ENCODE measurements at regions not wholly inside any gene's neighbourhood (a gene's known extent, or its start where the extent isn't known, plus 50 kb on each side); places are given as distances from the start of the nearest gene placed in this dataset.

GRCh38 chr6:164022632-164023031 lies 608.1 kb downstream of the QKI start:
- Histone ChIP-seq H3K4me3 (ENCODE audit: low read length) (no peak overlapping the region), H3K9me3 (ENCODE audit: low read length) (no peaks in the 10 kb centered on the region), H2AFZ (ENCODE audit: low read depth, low read length) (no peak overlapping the region), H3K27me3 (ENCODE audit: insufficient read depth, low read depth, low read length) (no peaks in the 10 kb centered on the region), H3K9me2 (ENCODE audit: insufficient read depth, low read length) (no peaks in the 10 kb centered on the region), H3K36me3 (ENCODE audit: insufficient read depth, low read length) (no peaks in the 10 kb centered on the region), H3F3A (ENCODE audit: insufficient read depth, low read length, poor library complexity, severe bottlenecking) (no peaks in the 10 kb centered on the region), H3K4me2 (ENCODE audit: low read length) (no peak overlapping the region), H3K9ac (ENCODE audit: low read length) (no peak overlapping the region), H4K20me1 (ENCODE audit: insufficient read depth) (no peaks in the 10 kb centered on the region), H3K79me2 (replicated peaks; ENCODE audit: insufficient read depth, low read length) (no peaks in the 10 kb centered on the region), H3K27ac (ENCODE audit: low read length) (no peak overlapping the region)
- no peak for TF ChIP-seq CTCF (IDR thresholded peaks at IDR 0.05; ENCODE audit: poor library complexity, severe bottlenecking)
- TF ChIP-seq EZH2 (IDR thresholded peaks at IDR 0.05; ENCODE audit: borderline replicate concordance, insufficient read depth, low read length, poor library complexity, severe bottlenecking), result no peak
- no peak for TF ChIP-seq RAD21 (conservative IDR thresholded peaks at IDR 0.05)
- no peak for TF ChIP-seq POLR2AphosphoS5 (IDR thresholded peaks at IDR 0.05)
- TF ChIP-seq TAF1 (IDR thresholded peaks at IDR 0.05; ENCODE audit: low read depth), result no peak
- TF ChIP-seq REST (IDR thresholded peaks at IDR 0.05; ENCODE audit: borderline replicate concordance), result no peak
- no peak for TF ChIP-seq EP300 (conservative IDR thresholded peaks at IDR 0.05; ENCODE audit: poor library complexity, severe bottlenecking)
- TF ChIP-seq MXI1 (conservative IDR thresholded peaks at IDR 0.05; ENCODE audit: poor library complexity, severe bottlenecking), result no peak
- no peak for TF ChIP-seq SMC3 (conservative IDR thresholded peaks at IDR 0.05; ENCODE audit: poor library complexity)

DNA sequence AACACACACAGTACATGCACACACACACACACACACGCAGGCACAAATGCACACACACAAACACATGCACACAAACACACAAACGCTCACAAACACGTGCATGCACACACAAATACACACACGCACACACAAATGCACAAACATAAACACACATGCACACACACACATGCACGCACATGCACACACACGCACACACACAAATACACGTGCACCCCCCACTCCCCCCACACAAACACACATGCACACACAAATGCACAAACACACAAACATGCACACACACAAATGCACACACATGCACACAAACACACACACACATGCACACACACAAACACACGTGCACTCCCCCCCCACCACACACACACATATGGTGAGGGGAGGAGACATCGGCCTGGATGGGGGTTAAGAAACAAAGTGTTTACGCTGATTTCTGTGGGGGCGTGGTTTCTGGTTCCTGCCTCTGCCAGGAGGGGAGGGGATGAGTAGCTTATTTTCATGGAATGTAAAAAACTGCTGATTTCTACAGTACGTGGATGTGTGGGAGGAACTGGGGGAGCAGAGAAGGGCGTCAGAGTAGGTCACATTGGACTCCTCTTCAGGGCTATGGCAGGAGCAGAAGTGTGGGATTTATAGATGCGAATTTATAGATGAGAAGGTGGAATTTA lies 607.2 kb downstream of the QKI start:
- Histone ChIP-seq H3K9me3 (ENCODE audit: low read length) (no peaks in the 10 kb centered on the region), H3K9ac (ENCODE audit: low read length) (no peak overlapping the region)

More for the DNA sequence above, 607.2 kb downstream of the QKI start:
- H3K27ac ChIP-seq (ENCODE audit: low read length), result no peak overlapping the region
- no peaks in the 10 kb centered on the region for H4K20me1 ChIP-seq (ENCODE audit: insufficient read depth)
- H3K9me2 ChIP-seq (ENCODE audit: insufficient read depth, low read length), result no peaks in the 10 kb centered on the region
- no peaks in the 10 kb centered on the region for H3K79me2 ChIP-seq (replicated peaks; ENCODE audit: insufficient read depth, low read length)
- H3F3A ChIP-seq (ENCODE audit: insufficient read depth, low read length, poor library complexity, severe bottlenecking), result no peaks in the 10 kb centered on the region
- H3K4me2 ChIP-seq (ENCODE audit: low read length), result no peak overlapping the region
- no peak for TF ChIP-seq EP300 (conservative IDR thresholded peaks at IDR 0.05; ENCODE audit: poor library complexity, severe bottlenecking)
- TF ChIP-seq EZH2 (IDR thresholded peaks at IDR 0.05; ENCODE audit: borderline replicate concordance, insufficient read depth, low read length, poor library complexity, severe bottlenecking), result no peak
- TF ChIP-seq MXI1 (conservative IDR thresholded peaks at IDR 0.05; ENCODE audit: poor library complexity, severe bottlenecking), result no peak
- TF ChIP-seq POLR2AphosphoS5 (IDR thresholded peaks at IDR 0.05), result no peak
- TF ChIP-seq SMC3 (conservative IDR thresholded peaks at IDR 0.05; ENCODE audit: poor library complexity), result no peak
- TF ChIP-seq CTCF (IDR thresholded peaks at IDR 0.05; ENCODE audit: poor library complexity, severe bottlenecking), result no peak
- TF ChIP-seq REST (IDR thresholded peaks at IDR 0.05; ENCODE audit: borderline replicate concordance), result no peak
- TF ChIP-seq RAD21 (conservative IDR thresholded peaks at IDR 0.05), result no peak
- no peak for TF ChIP-seq TAF1 (IDR thresholded peaks at IDR 0.05; ENCODE audit: low read depth)
- H3K27me3 ChIP-seq (ENCODE audit: insufficient read depth, low read depth, low read length), result no peaks in the 10 kb centered on the region
- no peak overlapping the region for H2AFZ ChIP-seq (ENCODE audit: low read depth, low read length)
- no peaks in the 10 kb centered on the region for H3K36me3 ChIP-seq (ENCODE audit: insufficient read depth, low read length)
- H3K4me3 ChIP-seq (ENCODE audit: low read length), result no peak overlapping the region

Data from neural cell (in vitro differentiated cells).